HCT116 (cell line): ENCODE measurements at regions not wholly inside any gene's neighbourhood (a gene's known extent, or its start where the extent isn't known, plus 50 kb on each side); places are given as distances from the start of the nearest gene placed in this dataset.

Experiments used
- ATAC-seq: fragments of 200-7000 bp; cut with Tn5 transposase; 2 replicates; pipeline ENCODE4 v1.9.1; 2020; ENCODE audit warnings: mild to moderate bottlenecking, moderate library complexity
- BruUV-seq: library from RNA; stranded (reverse); fragments of 400-500 nt; replicated peaks from 2 replicates; lab custom pipeline; 2021; lab: Mats Ljungman, UMichigan
- CTCF ChIA-PET: fragments of 300-600 bp; sonication (Branson Sonifier 250); formaldehyde crosslinking; loops from one replicate; lab custom pipeline; 2021; ENCODE audit warnings: antibody characterized with exemption; lab: Charles Lee
- POLR2A ChIA-PET: fragments of 300-600, 350-600 bp; sonication (Branson Sonifier 250); formaldehyde crosslinking; loops from one replicate; lab custom pipeline; 2021; ENCODE audit warnings: antibody characterized with exemption; lab: Charles Lee
- RAD21 ChIA-PET, 2 experiments: fragments of 300-600 bp; sonication (Branson Sonifier 250); formaldehyde crosslinking; loops; one replicate each; lab custom pipeline; 2023; ENCODE audit warnings: low total read pairs in 2 of 2; ENCODE audit not compliant: uncharacterized antibody in 2 of 2, unreplicated experiment in 2 of 2, low non-redundant PET in 1 of 2; lab: Charles Lee
- DNase-seq: peaks from one replicate; pipeline ENCODE4 v3.0.0-alpha.2; 2010; ENCODE audit warnings: low read depth, low spot score
- H2AFZ ChIP-seq: fragments of 200-600 bp; shearing (Covaris generic), sonication (generic); 2 replicates; pipeline ENCODE4 v1.6.1; 2017; ENCODE audit warnings: low read depth, mixed run types, mixed read lengths, antibody characterized with exemption, low read length; ENCODE audit not compliant: poor library complexity, severe bottlenecking
- H3K27ac ChIP-seq: 2 replicates; pipeline ENCODE4 v1.5.1; 2012; ENCODE audit warnings: low read depth, low read length
- H3K27me3 ChIP-seq: fragments of 200-600 bp; sonication (generic); 2 replicates; pipeline ENCODE4 v1.6.1; 2016; ENCODE audit warnings: mixed run types, low read length, mixed read lengths; ENCODE audit not compliant: insufficient read depth
- H3K36me3 ChIP-seq, 2 experiments: fragments of 200-500 bp in 1 of 2; fragments of 200-600 bp in 1 of 2; sonication (Bioruptor generic) in 1 of 2; sonication (generic) in 1 of 2; 2 replicates each; pipeline versions ENCODE4 v1.5.1 to v1.6.1; 2014 to 2016; ENCODE audit warnings: low read length in 2 of 2, inconsistent platforms in 1 of 2, mixed read lengths in 1 of 2, mixed run types in 1 of 2; ENCODE audit not compliant: insufficient read depth in 2 of 2, control insufficient read depth in 1 of 2
- H3K4me1 ChIP-seq, 2 experiments: fragments of 200-600 bp in 1 of 2; sonication (generic) in 1 of 2; 2 replicates each; pipeline versions ENCODE4 v1.5.1 to v1.6.1; 2012 to 2017; ENCODE audit warnings: low read length in 2 of 2, inconsistent platforms in 1 of 2, mild to moderate bottlenecking in 1 of 2, mixed read lengths in 1 of 2, mixed run types in 1 of 2, moderate library complexity in 1 of 2; ENCODE audit not compliant: insufficient read depth in 2 of 2, control insufficient read depth in 1 of 2
- H3K4me2 ChIP-seq: fragments of 200-600 bp; sonication (generic); 2 replicates; pipeline ENCODE4 v1.6.1; 2017; ENCODE audit warnings: mixed run types, low read length, mixed read lengths
- H3K4me3 ChIP-seq, 2 experiments: fragments of 200-600 bp in 1 of 2; sonication (generic) in 1 of 2; replicated peaks in 1 of 2; 2 replicates each; pipeline ENCODE4 v1.5.1; 2011 to 2016; ENCODE audit warnings: low read length in 2 of 2, control low read depth in 1 of 2, low read depth in 1 of 2, mild to moderate bottlenecking in 1 of 2, mixed read lengths in 1 of 2, mixed run types in 1 of 2
- H3K79me2 ChIP-seq: fragments of 200-600 bp; sonication (generic); 2 replicates; pipeline ENCODE4 v1.6.1; 2017; ENCODE audit warnings: mild to moderate bottlenecking, mixed run types, low read length, moderate library complexity, mixed read lengths; ENCODE audit not compliant: insufficient read depth
- H3K9ac ChIP-seq: fragments of 200-600 bp; sonication (generic); 2 replicates; pipeline ENCODE4 v1.6.1; 2016; ENCODE audit warnings: low read length, mixed read lengths
- H3K9me2 ChIP-seq: fragments of 200-600 bp; sonication (generic), shearing (Covaris generic); 2 replicates; pipeline ENCODE4 v1.6.1; 2017; ENCODE audit warnings: mixed run types, mild to moderate bottlenecking, moderate library complexity; ENCODE audit not compliant: insufficient read depth
- H3K9me3 ChIP-seq, 2 experiments: fragments of 200-500 bp in 1 of 2; fragments of 200-600 bp in 1 of 2; sonication (Bioruptor generic) in 1 of 2; sonication (generic) in 1 of 2; 2 replicates each; pipeline ENCODE4 v1.6.1; 2014 to 2017; ENCODE audit warnings: low read length in 2 of 2, mixed read lengths in 2 of 2, inconsistent platforms in 1 of 2, low read depth in 1 of 2, mild to moderate bottlenecking in 1 of 2, mixed run types in 1 of 2, moderate library complexity in 1 of 2; ENCODE audit not compliant: control insufficient read depth in 1 of 2, insufficient read depth in 1 of 2
- H4K20me1 ChIP-seq: fragments of 200-600 bp; sonication (generic), shearing (Covaris generic); 2 replicates; pipeline ENCODE4 v1.6.1; 2017; ENCODE audit warnings: mixed run types, mild to moderate bottlenecking, moderate library complexity; ENCODE audit not compliant: insufficient read depth
- ATF3 ChIP-seq: IDR thresholded peaks from 2 replicates; pipeline ENCODE4 v1.6.1; 2012
- CBX3 ChIP-seq: IDR thresholded peaks from 2 replicates; pipeline ENCODE4 v1.6.1; 2012; ENCODE audit warnings: low read depth
- CEBPB ChIP-seq: IDR thresholded peaks from 2 replicates; pipeline ENCODE4 v1.6.1; 2012; ENCODE audit warnings: low read depth
- CTCF ChIP-seq, 3 experiments: fragments of 200-600 bp in 1 of 3; sonication (generic) in 1 of 3; IDR thresholded peaks in 2 of 3; conservative IDR thresholded peaks in 1 of 3; 2 replicates each; pipeline ENCODE4 v1.5.1; 2012 to 2017; ENCODE audit warnings: low read depth in 2 of 3, low read length in 2 of 3, antibody characterized with exemption in 1 of 3, borderline replicate concordance in 1 of 3, control low read depth in 1 of 3, mild to moderate bottlenecking in 1 of 3, mixed read lengths in 1 of 3, mixed run types in 1 of 3, moderate library complexity in 1 of 3; ENCODE audit not compliant: insufficient read depth in 1 of 3
- EGR1 ChIP-seq: IDR thresholded peaks from 2 replicates; pipeline ENCODE4 v1.6.1; 2012; ENCODE audit warnings: low read depth
- EZH2phosphoT487 ChIP-seq: fragments of 200-600 bp; IDR thresholded peaks from 2 replicates; pipeline ENCODE4 v1.6.1; 2018; ENCODE audit warnings: antibody characterized with exemption, borderline replicate concordance
- JUND ChIP-seq: IDR thresholded peaks from 2 replicates; pipeline ENCODE4 v1.6.1; 2012
- MAX ChIP-seq: IDR thresholded peaks from 2 replicates; pipeline ENCODE4 v1.6.1; 2012
- POLR2A ChIP-seq: IDR thresholded peaks from 2 replicates; pipeline ENCODE4 v1.7.0; 2011; ENCODE audit warnings: borderline replicate concordance; ENCODE audit not compliant: insufficient read depth, insufficient read length; ENCODE audit errors: extremely low read depth
- POLR2AphosphoS5 ChIP-seq: IDR thresholded peaks from 2 replicates; pipeline ENCODE4 v1.6.1; 2011; ENCODE audit warnings: mild to moderate bottlenecking, low read depth, low read length, moderate library complexity
- SIN3A ChIP-seq: IDR thresholded peaks from 2 replicates; pipeline ENCODE4 v1.6.1; 2012; ENCODE audit warnings: low read depth
- SP1 ChIP-seq: IDR thresholded peaks from 2 replicates; pipeline ENCODE4 v1.6.1; 2012; ENCODE audit warnings: low read depth
- SRF ChIP-seq: IDR thresholded peaks from 2 replicates; pipeline ENCODE4 v1.6.1; 2012; ENCODE audit warnings: low read depth
- TCF7L2 ChIP-seq: IDR thresholded peaks from 2 replicates; pipeline ENCODE4 v1.7.0; 2011; ENCODE audit warnings: borderline replicate concordance, inconsistent platforms; ENCODE audit not compliant: insufficient read depth, insufficient read length; ENCODE audit errors: extremely low read depth
- ZBTB33 ChIP-seq: IDR thresholded peaks from 2 replicates; pipeline ENCODE4 v1.6.1; 2011; ENCODE audit warnings: mild to moderate bottlenecking, low read length, moderate library complexity; ENCODE audit not compliant: insufficient replicate concordance; ENCODE audit errors: extremely low read depth
- ZNF274 ChIP-seq: fragments of 200-500 bp; sonication (Bioruptor generic); IDR thresholded peaks from 2 replicates; pipeline ENCODE4 v1.6.1; 2014; ENCODE audit warnings: mild to moderate bottlenecking, low read depth, low read length, inconsistent platforms
- intact Hi-C: fragments of 100-400 bp; cut with micrococcal nuclease; formaldehyde crosslinking; loops from 2 replicates; pipeline ENCODE4 v1.10.0; 2022

- no peak for ATAC-seq
- no peak overlapping the region for H3K4me3 ChIP-seq
- no peaks in the 10 kb centered on the region for H3K4me1 ChIP-seq
- peaks cover 4 to 13% of the 10 kb centered on the region in 2 experiments; a peak in 2 of 4 replicates for H3K9me3 ChIP-seq
- DNase-seq, result no peak
- ChIA-PET RAD21 (no interaction called here), POLR2A (no interaction called here), CTCF (no interaction called here)
- TF ChIP-seq SRF, result no peak
- TF ChIP-seq EZH2phosphoT487, result no peak
- TF ChIP-seq ZBTB33, result no peak
- TF ChIP-seq CBX3, result no peak
- no peak for TF ChIP-seq ZNF274
- TF ChIP-seq MAX, result no peak
- no peak for TF ChIP-seq SIN3A
- TF ChIP-seq CEBPB, result no peak
- H3K4me2 ChIP-seq, result no peak overlapping the region
- intact Hi-C loops, result no loop called here
- BruUV-seq, result no TSS peak
- H3K9ac ChIP-seq, result no peak overlapping the region
- H3K79me2 ChIP-seq, result no peaks in the 10 kb centered on the region
- H3K27ac ChIP-seq, result no peak overlapping the region
- no peaks in the 10 kb centered on the region for H4K20me1 ChIP-seq
- H3K9me2 ChIP-seq, result no peaks in the 10 kb centered on the region
- no peaks in the 10 kb centered on the region for H3K36me3 ChIP-seq
- H2AFZ ChIP-seq, result no peak overlapping the region
- no peaks in the 10 kb centered on the region for H3K27me3 ChIP-seq
Measured at GRCh38 chr19:31113293-31113692, 235.9 kb downstream of the TSHZ3 start.

GRCh38 chr19:31112158-31112557, 237.1 kb downstream of the TSHZ3 start:
- BruUV-seq, result no TSS peak
- Histone ChIP-seq H3K4me1 (no peaks in the 10 kb centered on the region), H3K9me2 (no peaks in the 10 kb centered on the region), H3K9ac (no peak overlapping the region), H3K27me3 (no peaks in the 10 kb centered on the region), H4K20me1 (no peaks in the 10 kb centered on the region), H3K9me3 (peaks cover 4 to 19% of the 10 kb centered on the region in 2 experiments; a peak in 2 of 4 replicates), H3K27ac (no peak overlapping the region), H3K4me3 (no peak overlapping the region), H2AFZ (no peak overlapping the region), H3K79me2 (no peaks in the 10 kb centered on the region), H3K4me2 (no peak overlapping the region), H3K36me3 (no peaks in the 10 kb centered on the region)
- ChIA-PET POLR2A (no interaction called here), CTCF (no interaction called here), RAD21 (no interaction called here)
- intact Hi-C loops, result no loop called here
- DNase-seq (no peak), ATAC-seq (no peak)
- TF ChIP-seq EGR1 (no peak), SIN3A (no peak), JUND (no peak), POLR2A (no peak), ZBTB33 (no peak), CTCF (IDR thresholded peaks at IDR 0.05 in 2 of 3, conservative IDR thresholded peaks at IDR 0.05 in 1 of 3; ENCODE audit: borderline replicate concordance in 1 of 3, insufficient read depth in 1 of 3, low read depth in 2 of 3, low read length in 2 of 3) (no peak), TCF7L2 (no peak), POLR2AphosphoS5 (no peak), ATF3 (no peak), SP1 (no peak)
